ENCODE measurements at regions not wholly inside any gene's neighbourhood (a gene's known extent, or its start where the extent isn't known, plus 50 kb on each side); places are given as distances from the start of the nearest gene placed in this dataset.

- Histone ChIP-seq H3K9me3 (ENCODE audit: control insufficient read depth, low read length) (no peaks in the 10 kb centered on the region), H3K27me3 (ENCODE audit: control insufficient read depth, insufficient read depth, low read length) (no peaks in the 10 kb centered on the region), H3K4me2 (ENCODE audit: low read length) (no peak overlapping the region), H3K4me1 (no peaks in the 10 kb centered on the region), H2AFZ (no peak overlapping the region), H3K4me3 (ENCODE audit: low read depth, low read length) (no peak overlapping the region), H3K27ac (no peak overlapping the region), H3K36me3 (ENCODE audit: control insufficient read depth, insufficient read depth, low read length) (no peaks in the 10 kb centered on the region), H3K79me2 (no peaks in the 10 kb centered on the region), H3K9ac (no peak overlapping the region)
- no peak for TF ChIP-seq CTCF (IDR thresholded peaks at IDR 0.05)
Measured at GRCh38 chr4:156146571-156146970, 192.9 kb upstream of the CTSO start.

GRCh38 chr4:156144961-156145360, 191.3 kb upstream of the CTSO start:
- H3K4me1 ChIP-seq: no peaks in the 10 kb centered on the region
- no peak overlapping the region for H3K9ac ChIP-seq
- H3K27me3 ChIP-seq (ENCODE audit: control insufficient read depth, insufficient read depth, low read length): no peaks in the 10 kb centered on the region
- no peak overlapping the region for H2AFZ ChIP-seq
- H3K27ac ChIP-seq: no peak overlapping the region
- H3K36me3 ChIP-seq (ENCODE audit: control insufficient read depth, insufficient read depth, low read length): no peaks in the 10 kb centered on the region
- H3K9me3 ChIP-seq (ENCODE audit: control insufficient read depth, low read length): no peaks in the 10 kb centered on the region
- TF ChIP-seq CTCF (IDR thresholded peaks at IDR 0.05): no peak
- no peak overlapping the region for H3K4me3 ChIP-seq (ENCODE audit: low read depth, low read length)
- H3K79me2 ChIP-seq: no peaks in the 10 kb centered on the region
- H3K4me2 ChIP-seq (ENCODE audit: low read length): no peak overlapping the region

DNA sequence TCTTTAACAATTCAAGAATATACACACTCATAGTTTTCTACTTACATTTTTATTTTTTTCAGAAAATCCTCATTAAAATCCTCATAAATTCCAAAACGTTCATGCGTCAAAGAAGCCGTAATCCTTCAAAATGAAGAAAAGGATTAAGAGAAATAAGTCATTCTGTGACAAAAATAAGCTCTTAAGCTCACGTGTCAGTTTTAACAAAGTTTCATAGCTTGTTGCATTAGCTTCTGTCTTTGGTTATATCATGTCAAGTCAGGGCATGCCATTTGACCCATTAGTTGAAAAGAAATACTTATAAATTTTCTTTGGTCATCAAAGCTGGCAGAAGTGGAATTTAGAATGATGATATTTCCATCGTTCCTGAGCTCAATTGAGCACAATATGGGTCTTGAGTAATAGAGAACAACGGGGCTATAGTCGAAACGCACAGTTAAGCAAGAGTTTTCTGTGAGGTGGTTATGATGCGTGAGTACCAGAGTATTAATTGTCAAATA, 185.2 kb upstream of the CTSO start:
- Histone ChIP-seq H3K4me1 (no peaks in the 10 kb centered on the region), H3K4me3 (ENCODE audit: low read depth, low read length) (no peak overlapping the region), H3K36me3 (ENCODE audit: control insufficient read depth, insufficient read depth, low read length) (no peaks in the 10 kb centered on the region), H3K9me3 (ENCODE audit: control insufficient read depth, low read length) (no peaks in the 10 kb centered on the region), H3K9ac (no peak overlapping the region), H3K27ac (no peak overlapping the region), H3K79me2 (no peaks in the 10 kb centered on the region), H3K27me3 (ENCODE audit: control insufficient read depth, insufficient read depth, low read length) (no peaks in the 10 kb centered on the region), H2AFZ (no peak overlapping the region), H3K4me2 (ENCODE audit: low read length) (no peak overlapping the region)
- no peak for TF ChIP-seq CTCF (IDR thresholded peaks at IDR 0.05)

DNA sequence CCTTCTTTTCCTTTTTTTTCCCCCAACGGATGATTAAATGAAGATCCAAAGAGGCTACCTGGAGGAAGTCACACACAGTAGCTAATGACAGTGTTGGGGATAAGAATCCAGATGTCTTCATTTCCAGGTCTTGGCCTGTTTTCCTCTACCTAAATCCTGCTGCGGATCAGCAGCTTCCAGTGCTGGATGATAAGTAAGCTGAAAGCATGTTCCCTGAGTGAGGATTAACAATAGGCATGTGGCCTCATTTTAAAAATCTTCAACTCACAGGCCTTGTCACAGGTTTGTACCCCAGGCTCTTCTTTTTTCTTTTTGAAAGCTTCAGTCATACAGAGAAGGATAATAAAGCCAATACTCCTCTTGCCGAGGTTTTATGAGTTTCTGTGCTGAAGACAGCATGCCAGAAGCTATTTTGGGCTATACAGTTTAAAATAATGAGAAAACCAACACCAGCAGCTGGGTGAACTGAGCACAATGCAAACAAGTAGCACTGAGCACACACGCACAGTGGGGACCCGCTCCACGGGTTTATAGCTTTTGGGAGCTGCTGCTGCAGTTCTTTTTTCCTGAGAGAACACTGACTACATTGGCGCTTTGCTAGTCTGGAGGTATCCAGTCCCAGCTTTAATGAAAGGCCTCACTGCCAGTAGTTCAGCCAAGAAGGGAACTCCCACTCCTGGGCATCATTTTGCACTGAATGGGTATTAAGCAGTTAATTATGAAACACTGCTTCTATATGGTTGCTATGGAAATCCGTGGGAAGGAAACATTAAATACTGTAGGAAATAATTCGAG, 184.2 kb upstream of the CTSO start:
- Histone ChIP-seq H3K9me3 (ENCODE audit: control insufficient read depth, low read length) (no peaks in the 10 kb centered on the region), H2AFZ (no peak overlapping the region), H3K79me2 (no peaks in the 10 kb centered on the region), H3K4me3 (ENCODE audit: low read depth, low read length) (no peak overlapping the region), H3K27ac (no peak overlapping the region), H3K27me3 (ENCODE audit: control insufficient read depth, insufficient read depth, low read length) (no peaks in the 10 kb centered on the region), H3K9ac (no peak overlapping the region), H3K36me3 (ENCODE audit: control insufficient read depth, insufficient read depth, low read length) (no peaks in the 10 kb centered on the region), H3K4me1 (no peaks in the 10 kb centered on the region), H3K4me2 (ENCODE audit: low read length) (no peak overlapping the region)
- TF ChIP-seq CTCF (IDR thresholded peaks at IDR 0.05): no peak

- Histone ChIP-seq H3K79me2 (no peaks in the 10 kb centered on the region), H3K4me2 (ENCODE audit: low read length) (no peak overlapping the region), H3K27me3 (ENCODE audit: control insufficient read depth, insufficient read depth, low read length) (no peaks in the 10 kb centered on the region), H3K4me1 (no peaks in the 10 kb centered on the region), H3K27ac (no peak overlapping the region), H2AFZ (no peak overlapping the region), H3K9ac (no peak overlapping the region), H3K36me3 (ENCODE audit: control insufficient read depth, insufficient read depth, low read length) (no peaks in the 10 kb centered on the region), H3K9me3 (ENCODE audit: control insufficient read depth, low read length) (no peaks in the 10 kb centered on the region), H3K4me3 (ENCODE audit: low read depth, low read length) (no peak overlapping the region)
- no peak for TF ChIP-seq CTCF (IDR thresholded peaks at IDR 0.05)
Measured at GRCh38 chr4:156132196-156132595, 178.5 kb upstream of the CTSO start.

All from parathyroid adenoma (tissue), 2 donors.